IMR-90 (cell line): ENCODE measurements at regions not wholly inside any gene's neighbourhood (a gene's known extent, or its start where the extent isn't known, plus 50 kb on each side); places are given as distances from the start of the nearest gene placed in this dataset.

Source experiments
- ATAC-seq: fragments of 200-7000 bp; cut with Tn5 transposase; 2 replicates; pipeline ENCODE4 v1.9.1; 2020; ENCODE audit warnings: low read depth, mild to moderate bottlenecking, moderate library complexity
- BruUV-seq: library from RNA; stranded (reverse); fragments of 400-500 nt; replicated peaks from 2 replicates; lab custom pipeline; 2021; lab: Mats Ljungman, UMichigan
- CTCF ChIA-PET: fragments of 300-600 bp; formaldehyde crosslinking; extraction: SDS; loops from one replicate; lab custom pipeline; 2021; ENCODE audit warnings: antibody characterized with exemption; lab: Yijun Ruan, JAX
- POLR2A ChIA-PET: fragments of 300-600 bp; sonication (Branson Sonifier 250); formaldehyde crosslinking; loops from one replicate; lab custom pipeline; 2022; ENCODE audit warnings: antibody characterized with exemption; ENCODE audit not compliant: unreplicated experiment; lab: Charles Lee
- DNase-seq: peaks from one replicate; pipeline ENCODE4 v3.0.0; 2013
- H2AFZ ChIP-seq: replicated peaks from 2 replicates; pipeline ENCODE3; 2013; ENCODE audit warnings: low read length, mild to moderate bottlenecking; ENCODE audit not compliant: poor library complexity
- H2AK5ac ChIP-seq: 2 replicates; pipeline ENCODE4 v1.6.1; 2013; ENCODE audit warnings: low read depth, low read length, inconsistent platforms
- H2AK9ac ChIP-seq: replicated peaks from 2 replicates; pipeline ENCODE3; 2013; ENCODE audit warnings: mild to moderate bottlenecking, low read depth, low read length, moderate library complexity; ENCODE audit not compliant: poor library complexity
- H2BK120ac ChIP-seq: 2 replicates; pipeline ENCODE4 v1.6.1; 2013; ENCODE audit warnings: low read depth, low read length, inconsistent platforms
- H2BK15ac ChIP-seq: 3 replicates; pipeline ENCODE4 v1.6.1; 2013; ENCODE audit warnings: low read depth, low read length, inconsistent platforms
- H2BK20ac ChIP-seq: 2 replicates; pipeline ENCODE4 v1.6.1; 2013; ENCODE audit warnings: low read depth, mild to moderate bottlenecking, inconsistent platforms, low read length, moderate library complexity
- H2BK5ac ChIP-seq: 2 replicates; pipeline ENCODE4 v1.6.1; 2013; ENCODE audit warnings: mild to moderate bottlenecking, low read depth, low read length, inconsistent platforms; ENCODE audit not compliant: poor library complexity, severe bottlenecking
- H3K14ac ChIP-seq: replicated peaks from 2 replicates; pipeline ENCODE4 v1.6.1; 2013; ENCODE audit warnings: low read depth, low read length, inconsistent platforms
- H3K18ac ChIP-seq: 2 replicates; pipeline ENCODE4 v1.6.1; 2013; ENCODE audit warnings: low read depth, low read length, control low read depth
- H3K23ac ChIP-seq: 2 replicates; pipeline ENCODE4 v1.6.1; 2013; ENCODE audit warnings: low read depth, low read length, inconsistent platforms
- H3K27ac ChIP-seq: 2 replicates; pipeline ENCODE4 v1.5.1; 2013; ENCODE audit warnings: mild to moderate bottlenecking, control low read depth, low read length; ENCODE audit not compliant: insufficient read depth
- H3K27me3 ChIP-seq: 2 replicates; pipeline ENCODE4 v1.6.1; 2013; ENCODE audit warnings: low read length; ENCODE audit not compliant: control insufficient read depth, insufficient read depth
- H3K36me3 ChIP-seq: 2 replicates; pipeline ENCODE4 v1.6.1; 2013; ENCODE audit warnings: low read length, mixed read lengths; ENCODE audit not compliant: control insufficient read depth, insufficient read depth
- H3K4ac ChIP-seq: 2 replicates; pipeline ENCODE4 v1.6.1; 2013; ENCODE audit warnings: low read depth, low read length, inconsistent platforms
- H3K4me1 ChIP-seq: 2 replicates; pipeline ENCODE4 v1.6.1; 2013; ENCODE audit warnings: low read length, mixed read lengths; ENCODE audit not compliant: control insufficient read depth, insufficient read depth
- H3K4me2 ChIP-seq: 2 replicates; pipeline ENCODE4 v1.6.1; 2013; ENCODE audit warnings: low read depth, mild to moderate bottlenecking, control low read depth, low read length, moderate library complexity
- H3K4me3 ChIP-seq: 2 replicates; pipeline ENCODE4 v1.5.1; 2013; ENCODE audit warnings: low read depth, mild to moderate bottlenecking, control low read depth, low read length, moderate library complexity; ENCODE audit not compliant: insufficient read depth
- H3K56ac ChIP-seq: 2 replicates; pipeline ENCODE4 v1.6.1; 2013; ENCODE audit warnings: low read length, inconsistent platforms; ENCODE audit not compliant: insufficient read depth; ENCODE audit errors: extremely low read depth
- H3K79me1 ChIP-seq, 2 experiments: 2 replicates each; pipeline ENCODE4 v1.6.1; 2013; ENCODE audit warnings: low read length in 2 of 2, inconsistent platforms in 1 of 2, low read depth in 1 of 2
- H3K9ac ChIP-seq: 2 replicates; pipeline ENCODE4 v1.6.1; 2013; ENCODE audit warnings: low read depth, low read length, control low read depth
- H3K9me1 ChIP-seq: 2 replicates; pipeline ENCODE4 v1.6.1; 2013; ENCODE audit warnings: low read length, inconsistent platforms; ENCODE audit not compliant: insufficient read depth
- H3K9me3 ChIP-seq: 2 replicates; pipeline ENCODE4 v1.6.1; 2013; ENCODE audit warnings: low read length; ENCODE audit not compliant: control insufficient read depth, insufficient read depth
- H4K20me1 ChIP-seq: 2 replicates; pipeline ENCODE4 v1.6.1; 2013; ENCODE audit warnings: low read length, inconsistent platforms; ENCODE audit not compliant: insufficient read depth
- H4K5ac ChIP-seq: 2 replicates; pipeline ENCODE4 v1.6.1; 2013; ENCODE audit warnings: mild to moderate bottlenecking, low read depth, low read length, control low read depth
- H4K8ac ChIP-seq, 2 experiments: 2 replicates each; pipeline ENCODE4 v1.6.1; 2013; ENCODE audit warnings: low read depth in 2 of 2, low read length in 2 of 2, control low read depth in 1 of 2, inconsistent platforms in 1 of 2
- H4K91ac ChIP-seq: 2 replicates; pipeline ENCODE4 v1.6.1; 2013; ENCODE audit warnings: low read depth, low read length, inconsistent platforms; ENCODE audit not compliant: insufficient read depth
- BHLHE40 ChIP-seq: fragments of 150-350 bp; IDR thresholded peaks from 2 replicates; pipeline ENCODE4 v1.6.1; 2016; ENCODE audit warnings: mild to moderate bottlenecking, low read depth, low read length
- CEBPB ChIP-seq: IDR thresholded peaks from 2 replicates; pipeline ENCODE4 v1.6.1; 2012; ENCODE audit warnings: low read depth, low read length, improper control_type of control experiment
- CHD1 ChIP-seq: IDR thresholded peaks from 2 replicates; pipeline ENCODE4 v1.6.1; 2012; ENCODE audit warnings: low read depth, low read length, improper control_type of control experiment
- ELK1 ChIP-seq: fragments of 150-350 bp; IDR thresholded peaks from 2 replicates; pipeline ENCODE4 v1.6.1; 2016; ENCODE audit warnings: low read depth, mild to moderate bottlenecking, low read length, moderate library complexity, borderline replicate concordance
- FOS ChIP-seq: fragments of 150-350 bp; IDR thresholded peaks from 2 replicates; pipeline ENCODE4 v1.6.1; 2016; ENCODE audit warnings: low read depth, low read length
- MAFK ChIP-seq: IDR thresholded peaks from 2 replicates; pipeline ENCODE4 v1.6.1; 2012; ENCODE audit warnings: low read depth, low read length, improper control_type of control experiment
- MAZ ChIP-seq: IDR thresholded peaks from 2 replicates; pipeline ENCODE4 v1.6.1; 2012; ENCODE audit warnings: low read depth, mild to moderate bottlenecking, low read length, improper control_type of control experiment, moderate library complexity, borderline replicate concordance
- MXI1 ChIP-seq: IDR thresholded peaks from 2 replicates; pipeline ENCODE4 v1.6.1; 2012; ENCODE audit warnings: low read depth, mild to moderate bottlenecking, low read length, moderate library complexity, borderline replicate concordance
- NFE2L2 ChIP-seq: fragments of 150-350 bp; IDR thresholded peaks from 2 replicates; pipeline ENCODE4 v1.6.1; 2016; ENCODE audit warnings: low read depth, mild to moderate bottlenecking, low read length
- POLR2A ChIP-seq: IDR thresholded peaks from 2 replicates; pipeline ENCODE4 v1.6.1; 2012; ENCODE audit warnings: mild to moderate bottlenecking, low read depth, low read length
- RAD21 ChIP-seq: IDR thresholded peaks from 2 replicates; pipeline ENCODE4 v1.6.1; 2012; ENCODE audit warnings: low read length, improper control_type of control experiment
- RCOR1 ChIP-seq: IDR thresholded peaks from 2 replicates; pipeline ENCODE4 v1.6.1; 2012; ENCODE audit warnings: mild to moderate bottlenecking, low read length, improper control_type of control experiment; ENCODE audit not compliant: insufficient replicate concordance
- SMC3 ChIP-seq: fragments of 150-350 bp; IDR thresholded peaks from 2 replicates; pipeline ENCODE4 v1.6.1; 2016; ENCODE audit warnings: low read depth, mild to moderate bottlenecking, antibody characterized with exemption, low read length, moderate library complexity
- USF2 ChIP-seq: fragments of 150-350 bp; IDR thresholded peaks from 2 replicates; pipeline ENCODE4 v1.6.1; 2017; ENCODE audit warnings: mild to moderate bottlenecking, antibody characterized with exemption, low read length, low read depth
- WGBS, 2 experiments: methylation state at CpG; one replicate each; pipeline versions ENCODE4 v1.1.5 to v1.1.7; 2013; ENCODE audit warnings: missing lambda C conversion rate in 2 of 2; ENCODE audit not compliant: insufficient read length in 1 of 2; ENCODE audit errors: extremely low coverage in 2 of 2; 5-methylcytosine and 5-hydroxymethylcytosine counted together
- dilution Hi-C: fragments of 300-500 bp; cut with HindIII; formaldehyde crosslinking; loops from one replicate; pipeline ENCODE4 v1.14.3; 2018; ENCODE audit warnings: low sequenced_read_pairs; ENCODE audit not compliant: unreplicated experiment
- in situ Hi-C: fragments of 300-500 bp; cut with MboI; formaldehyde crosslinking; loops from 3 replicates; pipeline ENCODE4 v1.14.3; 2019; ENCODE audit warnings: low sequenced_read_pairs, inconsistent platforms, mixed read lengths
- intact Hi-C: fragments of 100-400 bp; cut with micrococcal nuclease; formaldehyde crosslinking; loops from 2 replicates; pipeline ENCODE4 v1.10.0; 2022

- no peak overlapping the region for H2BK5ac ChIP-seq
- H2AK5ac ChIP-seq: no peak overlapping the region
- no peak overlapping the region for H2AK9ac ChIP-seq
- ChIA-PET POLR2A (no interaction called here), CTCF (no interaction called here)
- no peak overlapping the region for H3K14ac ChIP-seq
- no peak overlapping the region for H4K91ac ChIP-seq
- no peak overlapping the region for H2BK20ac ChIP-seq
- no peak overlapping the region for H3K27ac ChIP-seq
- no peak overlapping the region for H3K56ac ChIP-seq
- ATAC-seq: no peak
- H4K5ac ChIP-seq: no peak overlapping the region
- H3K27me3 ChIP-seq: no peaks in the 10 kb centered on the region
- no peak overlapping the region for H3K4me3 ChIP-seq
- H3K23ac ChIP-seq: no peak overlapping the region
- no peaks in the 10 kb centered on the region for H3K9me3 ChIP-seq
- H2AFZ ChIP-seq: no peak overlapping the region
- H3K4me1 ChIP-seq: no peaks in the 10 kb centered on the region
- no peak for DNase-seq
- H3K79me1 ChIP-seq: no peaks in the 10 kb centered on the region
- H3K4ac ChIP-seq: no peak overlapping the region
- no peak overlapping the region for H3K9ac ChIP-seq
- no peak overlapping the region for H3K18ac ChIP-seq
- no peaks in the 10 kb centered on the region for H3K9me1 ChIP-seq
- H2BK120ac ChIP-seq: no peak overlapping the region
- H2BK15ac ChIP-seq: no peak overlapping the region
- H3K36me3 ChIP-seq: no peaks in the 10 kb centered on the region
- no CpG with 5 or more reads among the region's 2 CpGs for WGBS, 2 experiments
- intact Hi-C loops (no loop called here), dilution Hi-C loops (no loop called here), in situ Hi-C loops (no loop called here)
- H4K20me1 ChIP-seq: no peaks in the 10 kb centered on the region
- BruUV-seq: no TSS peak
- H3K4me2 ChIP-seq: no peak overlapping the region
- TF ChIP-seq CHD1 (no peak), NFE2L2 (no peak), CEBPB (no peak), SMC3 (no peak), ELK1 (no peak), POLR2A (no peak), FOS (no peak), MAFK (no peak), MAZ (no peak), BHLHE40 (no peak), RAD21 (no peak), USF2 (no peak), MXI1 (no peak), RCOR1 (no peak)
- H4K8ac ChIP-seq: no peak overlapping the region
Observed at GRCh38 chr16:64149756-64150155, 972.1 kb downstream of the CDH11 start.
